SJCRH30 (cell line): ENCODE measurements at regions not wholly inside any gene's neighbourhood (a gene's known extent, or its start where the extent isn't known, plus 50 kb on each side); places are given as distances from the start of the nearest gene placed in this dataset.

Experiments
- DNase-seq, 2 experiments: peaks; one replicate each; pipeline ENCODE4 v3.0.0-alpha.2; 2015 to 2020
- H3K27ac ChIP-seq: fragments of 250-450 bp; sonication (Bioruptor Pico); 2 replicates; pipeline ENCODE4 v1.5.1; 2020; ENCODE audit warnings: mild to moderate bottlenecking, moderate library complexity
- H3K27me3 ChIP-seq: fragments of 250-450 bp; sonication (Bioruptor Pico); 2 replicates; pipeline ENCODE4 v1.5.1; 2020; ENCODE audit warnings: mild to moderate bottlenecking, moderate library complexity
- H3K36me3 ChIP-seq: fragments of 250-450 bp; sonication (Bioruptor Pico); 2 replicates; pipeline ENCODE4 v1.5.1; 2020; ENCODE audit warnings: mild to moderate bottlenecking, moderate library complexity
- H3K4me1 ChIP-seq: fragments of 250-450 bp; sonication (Bioruptor Pico); 2 replicates; pipeline ENCODE4 v1.5.1; 2020; ENCODE audit warnings: mild to moderate bottlenecking, moderate library complexity
- H3K4me3 ChIP-seq: fragments of 250-450 bp; sonication (Bioruptor Pico); 2 replicates; pipeline ENCODE4 v1.5.1; 2020; ENCODE audit warnings: mild to moderate bottlenecking, moderate library complexity
- H3K9me3 ChIP-seq: fragments of 250-450 bp; sonication (Bioruptor Pico); replicated peaks from 2 replicates; pipeline ENCODE4 v1.5.1; 2020; ENCODE audit warnings: mild to moderate bottlenecking, moderate library complexity

- Histone ChIP-seq H3K27ac (no peak overlapping the region), H3K9me3 (no peaks in the 10 kb centered on the region), H3K4me1 (no peaks in the 10 kb centered on the region), H3K4me3 (no peak overlapping the region), H3K27me3 (no peaks in the 10 kb centered on the region), H3K36me3 (no peaks in the 10 kb centered on the region)
- DNase-seq: no peak
These were observed 53.5 kb upstream of the VGLL3 start for GRCh38 chr3:87044409-87044808.

GRCh38 chr3:87041191-87041590 lies 50.2 kb upstream of the VGLL3 start:
- no peak overlapping the region for H3K27ac ChIP-seq
- no peak overlapping the region for H3K4me3 ChIP-seq
- H3K4me1 ChIP-seq: no peaks in the 10 kb centered on the region
- H3K9me3 ChIP-seq: no peaks in the 10 kb centered on the region
- H3K36me3 ChIP-seq: no peaks in the 10 kb centered on the region
- no peak for DNase-seq
- no peaks in the 10 kb centered on the region for H3K27me3 ChIP-seq
